NCI-H1417 (cell line): ENCODE measurements at regions not wholly inside any gene's neighbourhood (a gene's known extent, or its start where the extent isn't known, plus 50 kb on each side); places are given as distances from the start of the nearest gene placed in this dataset.
"Not testable (repeated sequence)": the region's sequence is repeated elsewhere in the genome, so short reads cannot be mapped to it uniquely, and the experiment has no call there.

Source experiments
- DNase-seq, 3 experiments: peaks; one replicate each; lab custom pipeline; 2025; lab: John Stamatoyannopoulos, UW

DNA sequence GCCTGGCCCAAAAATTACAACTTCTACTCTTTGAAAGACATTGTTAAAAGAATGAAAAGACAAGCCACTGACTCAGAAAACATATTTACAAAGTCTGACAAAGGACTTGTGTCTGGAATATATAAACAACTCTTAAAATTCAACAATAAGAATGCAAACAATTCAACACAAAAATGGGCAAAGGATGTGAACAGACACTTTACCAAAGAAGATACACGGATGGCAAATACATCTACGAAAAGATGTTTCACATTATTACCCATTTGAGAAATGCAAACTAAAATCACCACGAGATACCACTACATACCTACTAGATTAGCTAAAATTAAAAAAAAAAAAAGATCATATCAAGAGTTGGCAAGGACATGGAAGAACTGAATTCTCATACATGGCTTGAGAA is 80.8 kb upstream of the METRNL start:
- no peak for DNase-seq

DNA sequence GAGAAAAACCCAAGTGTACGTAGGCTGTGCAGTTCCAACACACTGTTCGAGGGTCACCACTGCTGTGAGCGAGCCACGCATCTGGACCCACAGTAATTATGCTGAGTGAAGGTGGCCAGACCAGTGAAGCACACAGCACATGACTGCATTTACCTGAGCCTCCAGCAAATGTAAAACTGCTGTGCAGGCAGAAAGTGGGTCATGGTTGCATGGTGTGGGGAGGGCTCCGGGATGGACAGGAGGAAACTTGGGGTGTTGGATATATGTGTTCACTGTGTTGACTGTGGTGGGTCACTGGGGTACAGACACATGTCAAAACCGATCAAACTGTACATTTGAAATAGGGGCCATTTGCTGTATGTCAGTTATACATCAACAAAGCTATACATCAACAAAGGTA is 78.7 kb upstream of the METRNL start:
- no peak for DNase-seq

DNA sequence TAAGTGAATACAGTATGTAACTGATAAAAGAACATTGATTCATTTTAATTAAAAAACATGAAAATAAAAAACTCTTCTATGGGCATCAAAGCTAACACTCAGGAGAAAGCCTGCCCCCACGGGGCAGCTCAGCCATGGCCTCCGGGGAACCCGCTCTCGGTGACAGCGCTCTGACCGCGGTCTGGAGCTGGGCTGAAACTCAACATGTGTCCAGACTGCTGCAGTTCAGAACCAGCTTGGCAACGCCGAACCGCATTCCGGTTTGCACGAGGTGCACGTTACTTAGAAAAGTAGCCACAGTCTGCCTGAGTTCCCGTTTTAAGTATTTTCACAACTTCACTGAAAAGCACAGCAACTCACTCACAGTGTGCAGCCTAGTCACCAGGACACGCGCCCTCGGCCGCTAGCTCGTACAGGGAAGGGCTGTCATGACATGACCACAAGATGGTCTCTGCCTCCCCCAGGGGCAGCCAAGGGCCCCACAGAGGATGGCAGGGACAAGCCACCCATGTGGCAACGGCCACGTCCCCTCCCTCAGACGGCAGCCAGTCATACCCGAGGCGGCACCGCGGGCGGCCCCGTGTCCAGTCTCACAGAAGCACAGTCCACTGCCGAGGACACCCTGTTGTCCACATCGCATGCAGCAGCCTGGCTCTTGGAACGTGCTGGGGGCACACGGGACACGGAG is 77.1 kb upstream of the METRNL start:
- no peak for DNase-seq

DNA sequence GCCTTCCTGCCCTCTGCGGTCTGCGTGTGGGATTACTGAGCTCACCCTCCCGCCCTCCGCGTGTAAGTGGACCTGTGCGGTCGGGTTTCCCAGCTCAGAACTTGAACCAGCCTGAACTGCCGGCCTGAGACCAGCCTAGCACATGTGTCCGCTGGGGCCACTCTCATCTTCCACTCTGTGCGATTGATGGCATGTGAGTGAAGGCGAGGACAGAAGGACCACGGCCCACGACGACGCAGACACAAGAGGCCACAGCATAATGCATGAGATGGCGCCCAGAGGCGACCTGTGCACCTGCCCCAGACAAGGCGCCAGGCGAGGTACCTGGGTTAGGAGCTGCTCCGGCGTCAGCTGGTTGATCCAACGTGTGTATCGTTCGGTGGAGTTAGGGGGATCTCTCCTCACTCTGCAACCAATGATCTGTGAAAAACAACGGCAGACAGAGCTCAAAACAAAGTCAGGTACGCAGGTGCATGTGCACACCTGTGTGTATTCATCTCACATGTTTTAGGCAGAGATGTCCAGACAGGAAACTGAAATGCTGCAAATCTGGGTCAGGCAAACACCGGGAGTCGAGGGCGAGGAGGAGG is 74.5 kb upstream of the METRNL start:
- no peak for DNase-seq

DNA sequence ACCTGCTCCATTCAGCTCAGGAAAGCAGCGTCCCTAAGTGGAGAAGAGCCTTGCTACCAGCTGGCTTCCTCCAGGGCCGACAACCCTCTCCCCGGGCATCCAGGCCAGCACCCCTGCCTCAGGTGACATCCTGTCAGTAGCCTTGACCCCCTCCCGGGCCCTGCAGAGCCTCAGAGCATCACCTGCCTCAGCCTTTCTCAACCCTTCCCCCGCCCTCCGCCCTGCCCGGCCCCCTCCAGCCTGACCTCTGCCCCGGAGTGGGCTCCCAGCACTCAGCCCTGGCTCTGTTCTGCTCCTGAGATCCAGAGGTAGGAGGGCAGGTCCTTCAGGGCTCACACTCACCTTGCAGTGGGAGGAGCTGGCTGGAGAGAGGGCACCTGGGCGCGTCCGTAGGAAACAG is 73.8 kb upstream of the METRNL start:
- no peak for DNase-seq

DNA sequence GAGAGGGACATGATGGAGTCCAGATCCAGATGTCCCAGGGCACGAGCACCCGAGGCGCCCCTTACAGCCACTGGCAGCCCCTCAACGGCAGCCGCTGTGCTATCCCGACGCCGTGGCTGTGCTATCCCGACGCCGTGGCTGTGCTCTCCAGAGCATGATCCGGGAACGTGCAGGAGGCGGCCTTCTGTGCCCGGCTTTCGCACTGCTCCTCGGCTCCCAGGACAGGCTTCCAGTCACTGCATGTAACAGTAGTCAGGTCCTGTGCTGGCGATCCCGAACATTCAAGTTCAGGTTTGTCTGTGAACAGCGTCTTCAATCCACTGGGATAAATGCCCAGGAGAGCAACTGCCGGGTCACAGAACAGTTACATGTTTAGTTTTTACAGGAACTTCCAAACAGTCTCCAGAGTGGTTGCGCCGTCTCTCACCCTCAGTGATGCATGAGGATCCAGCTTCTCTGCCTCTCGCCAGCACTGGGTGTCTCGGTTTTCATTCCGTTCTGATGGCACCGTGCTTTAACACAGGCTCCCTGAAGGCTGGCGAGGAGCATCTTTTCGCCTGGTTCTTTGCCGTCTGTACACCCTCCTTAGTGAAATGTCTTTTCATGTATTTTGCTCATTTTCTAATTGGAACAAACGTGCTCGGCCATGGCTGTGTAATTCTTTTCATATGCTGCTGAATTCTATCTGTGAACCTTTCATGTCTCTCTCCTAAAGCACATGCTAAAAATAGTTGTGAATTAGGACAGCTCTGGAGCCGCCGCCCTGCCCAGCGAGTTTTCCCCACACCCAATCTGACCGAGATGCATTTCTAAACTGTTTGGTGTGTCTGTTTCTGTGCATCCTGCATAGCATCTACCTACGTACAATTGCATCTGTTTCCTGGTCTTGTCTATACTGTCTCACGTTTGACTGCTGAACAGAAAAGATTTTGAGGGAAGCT is 72.6 kb upstream of the METRNL start:
- peak in 2 of 3 experiments; percentile 25 to 33 for DNase-seq

DNA sequence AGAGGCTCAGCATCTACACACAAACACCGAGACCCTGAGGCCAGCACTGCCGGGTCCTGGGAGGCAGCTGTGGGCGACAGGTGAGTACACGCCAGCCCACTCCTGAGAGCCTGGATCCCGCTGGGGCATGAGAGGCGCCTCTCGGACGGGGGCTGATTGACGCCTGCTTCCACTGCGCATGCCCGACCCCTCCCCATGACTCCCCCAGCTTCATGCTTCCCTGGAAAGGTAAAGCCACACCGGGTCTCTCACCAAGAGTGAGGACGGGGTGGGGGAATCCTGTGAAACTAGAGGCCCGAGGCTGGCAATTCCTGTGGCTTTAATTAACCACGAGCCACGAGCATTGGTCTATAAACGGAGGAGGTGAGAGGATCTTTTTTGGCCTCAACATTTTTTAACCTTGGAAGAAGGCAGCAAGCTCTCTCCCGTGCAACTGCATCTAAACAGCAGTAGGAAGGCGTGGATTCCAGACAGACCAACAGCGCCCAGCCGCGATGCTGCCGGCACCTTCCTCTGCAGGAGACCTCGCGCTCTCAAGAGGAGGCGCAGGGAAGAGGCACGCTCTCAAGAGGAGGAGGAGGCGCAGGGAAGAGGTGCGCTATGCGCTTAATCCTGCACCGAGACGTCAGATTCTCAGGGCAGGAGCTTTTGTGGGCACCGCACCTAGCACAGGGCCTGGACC is 71.8 kb upstream of the METRNL start:
- peak; percentile 78 to 90 (median 89) for DNase-seq

DNA sequence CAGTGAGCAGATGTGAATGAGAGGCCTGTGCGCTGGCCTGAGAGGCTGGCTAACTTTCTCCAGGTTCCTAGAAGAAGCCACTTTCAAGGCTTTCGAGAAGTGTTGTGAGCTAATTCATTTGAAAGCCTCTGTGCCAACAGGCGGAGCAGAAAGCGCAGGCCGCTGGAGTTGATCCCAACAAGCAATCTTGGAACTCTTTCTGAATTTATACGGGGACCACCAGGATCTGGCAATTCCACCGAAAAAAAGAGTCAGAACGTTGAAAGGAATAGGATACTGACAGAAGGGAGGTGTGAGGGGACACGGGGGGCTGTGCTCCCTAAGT is 71.3 kb upstream of the METRNL start:
- no peak for DNase-seq

DNA sequence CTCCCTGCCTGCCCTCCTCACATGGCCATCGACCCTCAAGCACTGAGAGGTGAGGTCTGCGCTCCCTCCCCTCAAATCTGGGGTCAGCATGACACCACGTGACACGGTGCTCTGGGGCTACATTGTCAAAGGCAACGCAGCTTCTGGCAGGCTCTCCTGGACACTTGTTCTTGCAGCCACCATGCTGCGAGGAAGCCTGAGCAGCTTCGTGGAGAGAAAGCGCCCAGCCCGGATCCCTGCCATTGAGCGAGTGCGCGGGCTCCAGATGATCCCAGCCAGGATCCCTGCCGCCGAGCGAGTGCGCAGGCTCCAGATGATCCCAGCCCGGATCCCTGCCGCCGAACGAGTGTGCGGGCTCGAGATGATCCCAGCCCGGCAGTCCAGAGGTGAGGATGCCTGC is 70.9 kb upstream of the METRNL start:
- DNase-seq, result no peak

DNA sequence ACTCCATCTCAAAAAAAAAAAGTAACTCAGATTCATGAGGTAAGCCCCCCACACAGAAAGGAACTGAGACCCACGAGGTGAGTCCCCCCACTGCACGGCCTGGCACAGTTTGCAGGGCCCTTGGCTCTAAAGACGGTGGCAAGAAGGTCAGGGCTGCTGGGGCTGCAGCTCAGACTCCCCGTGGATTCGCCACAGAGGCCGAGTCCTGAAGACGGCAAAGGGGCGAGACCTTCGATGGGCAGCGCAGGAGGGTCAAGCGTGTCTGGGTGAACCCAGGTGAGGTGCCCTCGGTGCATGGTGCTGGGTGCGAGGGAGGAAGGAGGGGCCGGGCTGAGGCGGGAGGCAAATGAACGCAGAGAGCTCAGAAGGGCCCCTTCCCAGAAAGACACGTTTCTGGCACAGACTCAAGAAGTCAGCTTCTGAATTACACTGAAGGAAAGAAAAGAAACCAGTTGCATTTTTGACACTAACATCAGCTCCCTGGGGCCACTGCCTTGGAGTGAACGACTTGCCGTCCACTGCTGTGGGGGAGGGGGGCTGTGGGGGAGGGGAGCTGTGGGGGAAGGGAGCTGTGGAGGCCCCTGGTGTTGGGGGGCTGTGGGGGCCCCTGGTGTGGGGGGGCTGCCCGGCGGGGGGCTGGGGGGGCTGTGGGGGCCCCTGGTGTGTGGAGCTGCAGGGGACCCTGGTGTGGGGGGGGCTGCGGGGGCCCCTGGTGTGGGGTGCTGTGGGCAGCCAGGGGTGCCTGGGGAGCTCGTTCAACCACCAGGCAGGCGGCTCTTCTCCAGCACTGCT is 69.8 kb upstream of the METRNL start:
- DNase-seq, result no peak

DNA sequence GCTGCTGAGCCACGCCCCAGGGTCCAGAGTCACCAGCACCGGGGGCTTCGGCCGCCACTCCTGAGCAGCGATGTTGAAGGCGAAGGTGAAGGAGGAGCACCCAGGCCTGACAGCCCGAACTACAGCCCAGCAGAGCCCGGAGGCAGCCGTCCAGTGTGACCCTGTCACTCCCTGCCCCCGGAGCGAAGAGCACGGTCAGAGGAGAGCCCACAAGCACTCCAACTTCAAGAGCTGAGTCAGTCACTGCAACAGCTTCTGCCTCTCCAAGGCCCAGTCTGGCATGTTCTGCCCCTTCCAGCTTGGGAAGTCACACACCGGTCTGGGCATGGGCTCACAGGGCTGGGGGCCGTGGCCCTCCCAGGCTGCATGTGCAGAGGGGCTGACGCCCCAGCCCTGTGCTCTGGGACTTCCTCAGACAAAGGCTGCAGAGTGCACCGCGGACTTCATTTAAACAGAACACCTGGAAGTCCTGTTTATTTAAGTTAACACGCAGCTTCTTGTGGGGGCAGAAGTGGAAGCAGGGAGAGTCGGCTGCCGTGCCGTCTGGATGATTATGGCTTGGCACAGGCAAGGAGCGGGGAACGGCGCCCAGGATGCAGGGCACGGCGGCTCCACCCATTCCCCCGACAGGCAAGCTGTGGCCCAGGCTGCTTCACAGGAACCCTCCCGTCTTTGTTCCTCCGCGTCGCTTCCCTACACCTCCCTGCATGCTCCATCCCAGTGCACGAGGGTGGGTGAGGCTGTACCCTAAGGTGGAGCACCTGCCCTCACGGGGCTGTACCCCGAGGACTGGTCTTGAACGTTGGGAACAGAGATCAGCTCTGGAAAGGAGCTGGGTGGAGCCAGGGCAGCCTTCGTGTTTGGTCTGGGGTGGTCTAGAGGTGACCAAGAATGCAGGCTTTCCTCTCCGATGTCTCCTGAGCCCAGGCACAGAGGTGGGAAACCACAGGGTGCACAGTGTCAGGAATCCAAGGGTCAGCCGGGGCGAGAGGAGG is 68.9 kb upstream of the METRNL start:
- no peak for DNase-seq

DNA sequence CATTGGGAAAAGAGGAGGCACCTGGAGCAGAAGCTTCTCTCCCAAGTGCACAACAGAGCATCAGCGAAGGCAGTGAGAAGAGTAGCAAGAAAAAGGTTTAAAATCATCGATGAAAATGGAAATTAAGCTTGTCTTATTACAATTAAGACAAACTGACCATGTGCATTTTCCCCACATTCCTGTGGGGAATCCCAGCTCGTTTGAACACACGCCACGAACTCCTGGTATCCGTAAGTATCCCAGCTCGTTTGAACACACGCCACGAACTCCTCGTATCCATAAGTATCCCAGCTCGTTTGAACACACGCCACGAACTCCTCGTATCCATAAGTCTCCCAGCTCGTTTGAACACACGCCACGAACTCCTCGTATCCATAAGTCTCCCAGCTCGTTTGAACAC is 67.7 kb upstream of the METRNL start:
- not testable (repeated sequence) for DNase-seq

DNA sequence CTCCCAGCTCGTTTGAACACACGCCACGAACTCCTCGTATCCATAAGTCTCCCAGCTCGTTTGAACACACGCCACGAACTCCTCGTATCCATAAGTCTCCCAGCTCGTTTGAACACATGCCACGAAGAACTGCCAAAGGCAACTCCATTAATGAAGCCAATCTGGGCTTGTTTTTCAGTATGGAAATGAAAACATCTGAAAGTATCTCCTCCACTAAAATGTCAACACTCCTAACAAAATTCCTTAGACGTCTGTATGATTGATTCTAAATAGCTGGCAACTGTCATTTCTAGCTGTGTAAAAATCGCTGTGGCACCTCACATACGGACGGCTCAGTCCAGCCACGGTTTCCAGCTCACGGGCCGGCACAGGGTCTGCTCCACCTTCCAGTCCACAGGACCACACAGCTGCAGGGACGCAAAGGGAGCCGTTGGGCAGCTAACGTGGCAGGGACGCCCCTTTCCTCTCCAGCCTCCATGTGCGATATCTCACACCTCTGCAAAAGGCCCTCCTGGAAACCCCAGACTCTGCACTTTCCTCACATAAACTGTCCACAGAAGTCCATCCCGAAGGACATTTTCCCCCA is 67.1 kb upstream of the METRNL start:
- no peak for DNase-seq

DNA sequence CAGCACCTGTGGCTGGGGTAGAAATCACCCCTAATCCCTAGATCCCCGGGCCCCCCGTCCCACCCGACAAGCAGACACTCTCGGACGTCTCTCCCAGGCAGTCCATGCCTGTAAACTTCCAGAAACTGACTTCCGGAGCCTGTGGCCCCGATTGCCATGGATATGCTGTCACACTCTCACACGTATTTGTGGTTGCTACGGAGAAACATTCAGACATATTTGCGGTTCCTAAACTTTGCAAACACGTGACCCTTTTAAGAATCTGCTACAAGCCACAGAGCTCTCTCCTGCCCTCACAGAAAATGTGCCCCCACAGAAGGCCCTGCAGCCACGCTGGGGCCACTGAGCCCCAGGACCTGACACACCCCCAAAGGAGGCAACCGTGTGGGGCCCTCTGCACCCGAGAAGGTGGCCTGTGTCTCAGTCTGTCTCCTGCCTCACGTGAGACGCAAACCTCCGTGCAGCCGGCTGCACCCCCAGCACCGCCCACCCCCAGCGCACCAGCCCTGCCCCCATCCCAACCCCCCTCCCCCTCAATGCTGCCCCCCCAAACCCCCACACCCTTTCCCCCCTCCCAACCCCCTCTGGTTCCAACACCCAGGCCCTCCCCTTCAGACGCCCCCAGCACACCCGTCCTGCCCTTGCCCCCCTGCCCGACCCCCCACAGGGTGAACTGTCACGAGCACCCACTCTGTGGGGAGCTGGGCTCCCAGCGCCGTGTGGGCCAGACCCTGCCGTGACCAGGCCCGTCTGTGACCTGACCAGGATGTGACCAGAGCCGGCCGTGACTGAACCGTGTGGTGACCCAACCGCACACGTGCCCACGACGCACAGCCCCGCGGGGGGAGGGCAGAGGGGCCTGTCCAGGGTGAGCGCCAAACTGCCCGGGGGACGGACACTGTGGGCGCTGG is 66.3 kb upstream of the METRNL start:
- no peak for DNase-seq

DNA sequence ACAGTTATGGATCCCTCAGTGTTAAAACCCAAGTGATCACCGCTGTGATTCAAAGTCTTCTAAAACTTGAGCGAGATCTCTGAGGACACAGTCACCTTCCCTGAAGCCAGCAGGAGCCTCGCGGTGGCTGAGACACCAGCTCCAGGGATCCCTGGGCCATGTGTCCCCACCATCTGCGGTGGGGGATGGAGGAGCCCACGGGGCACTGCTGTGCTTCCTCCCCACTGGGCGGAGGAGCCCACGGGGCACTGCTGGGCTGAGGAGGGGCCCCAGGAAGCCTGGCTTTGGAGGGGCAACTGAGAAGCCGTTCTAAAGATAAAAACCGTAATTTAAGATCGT is 65.7 kb upstream of the METRNL start:
- DNase-seq, result no peak

DNA sequence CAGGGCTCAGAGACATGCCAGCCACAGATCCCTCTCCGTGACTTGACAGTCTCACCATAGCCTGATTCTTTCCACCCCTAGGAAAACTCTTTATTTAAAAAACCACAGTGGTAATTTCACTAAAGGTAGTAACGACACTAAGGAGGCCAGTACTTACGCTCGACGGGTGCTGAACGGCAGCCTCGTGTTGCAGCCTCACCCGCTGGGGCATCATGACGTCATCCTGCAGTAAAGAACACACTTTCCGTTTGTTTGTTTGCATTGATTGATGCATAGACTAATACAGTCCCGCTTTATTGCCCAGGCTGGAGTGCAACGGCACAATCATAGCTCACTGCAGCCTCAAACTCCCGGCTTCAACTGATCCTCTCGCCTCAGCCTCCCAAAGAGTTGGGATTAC is 65.1 kb upstream of the METRNL start:
- no peak for DNase-seq

DNA sequence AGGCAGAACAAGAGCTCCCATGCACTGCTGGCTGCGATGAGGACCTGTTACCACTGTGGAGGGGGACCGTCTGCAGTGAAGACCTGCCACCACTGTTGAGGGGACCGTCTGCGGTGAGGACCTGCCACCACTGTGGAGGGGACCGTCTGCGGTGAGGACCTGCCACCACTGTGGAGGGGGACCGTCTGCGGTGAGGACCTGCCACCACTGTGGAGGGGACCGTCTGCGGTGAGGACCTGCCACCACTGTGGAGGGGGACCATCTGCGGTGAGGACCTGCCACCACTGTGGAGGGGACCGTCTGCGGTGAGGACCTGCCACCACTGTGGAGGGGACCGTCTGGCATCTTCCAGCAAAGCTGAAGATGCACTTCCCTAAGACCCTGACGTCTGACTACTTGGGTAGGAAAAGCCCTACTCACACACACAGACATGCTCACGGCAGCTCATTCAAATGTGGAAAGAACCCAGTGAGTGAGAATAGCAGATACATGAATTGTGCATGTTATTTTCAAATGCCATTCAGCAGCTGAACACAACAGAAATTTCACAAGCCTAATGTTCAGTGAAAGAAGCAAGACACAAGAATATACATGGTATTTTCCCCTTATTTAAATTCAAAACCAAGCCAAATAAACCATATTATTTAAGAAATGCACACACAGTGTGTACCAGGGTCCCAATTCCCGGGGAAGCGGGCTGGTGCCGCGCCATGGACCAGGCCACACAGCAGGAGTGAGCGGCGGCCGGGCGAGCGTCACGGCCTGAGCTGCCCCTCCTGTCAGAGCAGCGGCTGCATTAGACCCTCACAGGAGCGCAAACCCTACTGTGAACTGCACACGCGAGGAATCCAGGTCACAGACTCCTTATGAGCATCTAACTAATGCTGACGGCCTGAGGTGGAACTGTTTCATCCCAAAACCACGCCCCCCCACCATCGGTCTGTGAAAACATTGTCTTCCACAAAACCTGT is 64.2 kb upstream of the METRNL start:
- no peak for DNase-seq

DNA sequence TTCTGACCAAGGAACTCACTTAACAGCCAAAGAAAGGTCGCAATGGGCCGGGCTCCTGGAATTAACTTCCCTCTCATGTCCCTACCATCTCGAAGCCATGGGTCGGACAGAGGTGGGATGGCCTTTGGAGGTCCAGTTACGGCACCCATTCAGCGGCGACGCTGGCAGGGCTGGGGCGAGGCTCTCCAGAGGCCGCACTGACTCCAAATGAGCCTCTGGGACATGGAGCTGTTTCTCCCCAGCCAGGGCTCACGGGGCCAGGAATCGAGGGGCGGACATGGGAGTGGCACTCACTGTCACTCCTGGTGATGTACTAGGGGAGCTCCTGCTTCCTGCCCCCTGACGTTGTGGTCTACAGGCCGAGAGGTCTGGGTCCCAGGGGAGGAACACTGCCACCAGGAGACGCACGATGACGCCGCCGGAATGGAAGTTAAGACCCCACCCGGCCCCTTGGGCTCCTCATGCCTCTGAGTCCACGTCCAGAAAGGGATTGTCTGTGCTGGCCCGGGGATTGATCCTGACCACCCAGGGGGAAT is 60.7 kb upstream of the METRNL start:
- DNase-seq, result no peak
